Fibroblast of lung (primary cell): ENCODE measurements at regions not wholly inside any gene's neighbourhood (a gene's known extent, or its start where the extent isn't known, plus 50 kb on each side); places are given as distances from the start of the nearest gene placed in this dataset.

Experiments used
- EZH2 ChIP-seq: IDR thresholded peaks from 2 replicates; pipeline ENCODE4 v1.5.1; 2012; ENCODE audit warnings: low read length, control low read depth, mild to moderate bottlenecking; ENCODE audit errors: missing control alignments
- TF ChIP-seq, protein P1 (sequence below), 2 donors: IDR thresholded peaks in 1 of 2; conservative IDR thresholded peaks in 1 of 2; 1 replicate in 1 of 2; 2 replicates in 1 of 2; pipeline ENCODE4 v1.5.1; 2011 to 2012; ENCODE audit warnings: low read length in 2 of 2, control low read depth in 1 of 2, inconsistent platforms in 1 of 2, low read depth in 1 of 2, mild to moderate bottlenecking in 1 of 2

DNA sequence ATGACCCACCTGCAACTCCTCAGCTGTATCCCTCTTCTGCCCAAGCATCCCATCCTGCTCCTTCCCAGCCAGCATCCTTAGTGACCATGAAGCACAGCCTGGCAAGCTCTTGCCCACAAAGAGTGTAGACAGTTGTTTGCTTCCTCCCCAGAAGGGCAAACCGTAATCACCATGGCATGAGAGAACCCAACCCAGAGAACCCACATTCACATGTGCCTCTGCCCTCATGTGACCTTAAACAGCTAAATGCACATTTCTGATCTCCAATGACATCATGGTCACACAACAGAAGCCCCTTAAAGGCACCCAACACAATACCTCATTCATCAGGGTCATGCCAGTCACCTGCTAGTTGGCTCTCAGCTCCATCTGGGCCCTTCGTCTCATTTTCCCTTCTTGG, 162.8 kb upstream of the CDYL start:
- TF ChIP-seq, protein P1, sequence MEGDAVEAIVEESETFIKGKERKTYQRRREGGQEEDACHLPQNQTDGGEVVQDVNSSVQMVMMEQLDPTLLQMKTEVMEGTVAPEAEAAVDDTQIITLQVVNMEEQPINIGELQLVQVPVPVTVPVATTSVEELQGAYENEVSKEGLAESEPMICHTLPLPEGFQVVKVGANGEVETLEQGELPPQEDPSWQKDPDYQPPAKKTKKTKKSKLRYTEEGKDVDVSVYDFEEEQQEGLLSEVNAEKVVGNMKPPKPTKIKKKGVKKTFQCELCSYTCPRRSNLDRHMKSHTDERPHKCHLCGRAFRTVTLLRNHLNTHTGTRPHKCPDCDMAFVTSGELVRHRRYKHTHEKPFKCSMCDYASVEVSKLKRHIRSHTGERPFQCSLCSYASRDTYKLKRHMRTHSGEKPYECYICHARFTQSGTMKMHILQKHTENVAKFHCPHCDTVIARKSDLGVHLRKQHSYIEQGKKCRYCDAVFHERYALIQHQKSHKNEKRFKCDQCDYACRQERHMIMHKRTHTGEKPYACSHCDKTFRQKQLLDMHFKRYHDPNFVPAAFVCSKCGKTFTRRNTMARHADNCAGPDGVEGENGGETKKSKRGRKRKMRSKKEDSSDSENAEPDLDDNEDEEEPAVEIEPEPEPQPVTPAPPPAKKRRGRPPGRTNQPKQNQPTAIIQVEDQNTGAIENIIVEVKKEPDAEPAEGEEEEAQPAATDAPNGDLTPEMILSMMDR (conservative IDR thresholded peaks at IDR 0.05 in 1 of 2, IDR thresholded peaks at IDR 0.05 in 1 of 2; ENCODE audit: low read depth in 1 of 2, low read length in 2 of 2): no peak
- TF ChIP-seq EZH2: no peak
